Activated T-helper 1 cell treated with anti-CD3 and anti-CD28 coated beads, Interleukin-12 subunit alpha, Interleukin-12 subunit beta, Interleukin-2, Interleukin-4 antibody, amounts not matched to agents 30 ng/mL and 10 ng/mL and 1 ng/mL, durations not matched to agents 14 hours and 24 hours and 36 hours (primary cell): ENCODE measurements at regions not wholly inside any gene's neighbourhood (a gene's known extent, or its start where the extent isn't known, plus 50 kb on each side); places are given as distances from the start of the nearest gene placed in this dataset.

Source experiments
- DNase-seq: peaks from one replicate; pipeline ENCODE4 v3.0.0; 2021; ENCODE audit warnings: low spot score
- H3K27ac Mint-ChIP-seq: one replicate; pipeline ENCODE4 v1.8.0; 2021; ENCODE audit warnings: mild to moderate bottlenecking, mixed read lengths
- H3K27me3 Mint-ChIP-seq: one replicate; pipeline ENCODE4 v1.8.0; 2022; ENCODE audit warnings: mild to moderate bottlenecking, moderate library complexity, mixed read lengths; ENCODE audit not compliant: insufficient read depth
- H3K36me3 Mint-ChIP-seq: one replicate; pipeline ENCODE4 v1.8.0; 2021; ENCODE audit warnings: low read depth, mixed read lengths
- H3K4me1 Mint-ChIP-seq: one replicate; pipeline ENCODE4 v1.8.0; 2021; ENCODE audit warnings: low read depth, mixed read lengths
- H3K4me3 Mint-ChIP-seq: one replicate; pipeline ENCODE4 v1.8.0; 2021; ENCODE audit warnings: mild to moderate bottlenecking, moderate library complexity, mixed read lengths
- H3K9me3 Mint-ChIP-seq: one replicate; pipeline ENCODE4 v1.8.0; 2021; ENCODE audit warnings: mixed read lengths
- intact Hi-C: fragments of 100-400 bp; cut with micrococcal nuclease; formaldehyde crosslinking; loops from one replicate; pipeline ENCODE4 v1.15.1; 2024

- DNase-seq = no peak
- Mint-ChIP-seq H3K27me3 (no peaks in the 10 kb centered on the region), H3K9me3 (peaks cover 20% of the 10 kb centered on the region), H3K4me3 (no peak overlapping the region), H3K4me1 (no peaks in the 10 kb centered on the region), H3K27ac (no peak overlapping the region), H3K36me3 (no peaks in the 10 kb centered on the region)
- intact Hi-C loops = no loop called here
These were observed 552.3 kb downstream of the TDRD15 start for GRCh38 chr2:21676041-21676440.

DNA sequence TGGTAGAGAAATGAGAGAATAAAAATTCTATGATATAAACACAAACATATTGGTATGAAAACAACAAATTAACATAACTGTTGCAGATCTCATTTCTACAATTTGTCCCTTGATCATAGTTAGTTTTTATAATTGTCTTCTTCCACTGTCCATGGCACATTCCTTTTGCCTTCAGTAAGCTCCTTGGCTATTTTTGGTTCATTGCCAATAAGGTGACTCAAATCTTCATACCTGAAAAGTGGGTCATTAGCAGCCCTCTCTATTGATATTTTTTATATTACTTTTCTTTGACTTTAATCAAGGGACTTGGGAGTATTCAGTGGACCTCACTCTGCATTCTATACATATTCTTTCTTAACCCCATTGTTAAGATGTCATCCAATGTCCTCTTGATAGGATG, 552.9 kb downstream of the TDRD15 start:
- no peaks in the 10 kb centered on the region for H3K36me3 Mint-ChIP-seq
- no peak overlapping the region for H3K4me3 Mint-ChIP-seq
- DNase-seq = no peak
- H3K4me1 Mint-ChIP-seq = no peaks in the 10 kb centered on the region
- intact Hi-C loops = no loop called here
- no peak overlapping the region for H3K27ac Mint-ChIP-seq
- peaks cover 20% of the 10 kb centered on the region for H3K9me3 Mint-ChIP-seq
- no peaks in the 10 kb centered on the region for H3K27me3 Mint-ChIP-seq

- no peaks in the 10 kb centered on the region for H3K4me1 Mint-ChIP-seq
- no peaks in the 10 kb centered on the region for H3K27me3 Mint-ChIP-seq
- H3K27ac Mint-ChIP-seq = no peak overlapping the region
- intact Hi-C loops = no loop called here
- no peak for DNase-seq
- no peaks in the 10 kb centered on the region for H3K36me3 Mint-ChIP-seq
- H3K4me3 Mint-ChIP-seq = no peak overlapping the region
- H3K9me3 Mint-ChIP-seq = peaks cover 11% of the 10 kb centered on the region
These were observed 560.1 kb downstream of the TDRD15 start for GRCh38 chr2:21683838-21684237.

DNA sequence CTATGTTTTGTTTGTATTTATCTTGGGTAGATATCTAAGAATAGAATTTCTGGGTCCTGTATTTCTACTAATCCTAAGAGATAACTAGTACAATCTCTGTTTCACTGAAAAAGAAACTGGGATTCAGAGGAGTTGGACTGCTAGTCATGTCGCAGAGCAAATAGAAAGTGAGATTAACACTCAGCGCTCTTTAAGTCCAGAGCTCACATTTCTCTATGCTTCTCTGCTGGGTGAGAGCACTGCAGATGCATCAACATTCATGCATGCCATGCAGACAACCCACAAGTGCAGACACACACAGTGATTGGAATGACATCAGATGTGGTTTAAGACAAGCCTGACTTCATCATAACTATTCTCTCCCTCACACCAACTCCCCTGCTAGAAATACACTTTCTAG, 563.8 kb downstream of the TDRD15 start:
- Mint-ChIP-seq H3K27me3 (no peaks in the 10 kb centered on the region), H3K4me1 (no peaks in the 10 kb centered on the region), H3K9me3 (peaks cover 3% of the 10 kb centered on the region), H3K4me3 (no peak overlapping the region), H3K36me3 (no peaks in the 10 kb centered on the region), H3K27ac (no peak overlapping the region)
- DNase-seq = no peak
- intact Hi-C loops = no loop called here

- no peak for DNase-seq
- H3K27me3 Mint-ChIP-seq = no peaks in the 10 kb centered on the region
- no peaks in the 10 kb centered on the region for H3K4me1 Mint-ChIP-seq
- intact Hi-C loops = no loop called here
- H3K36me3 Mint-ChIP-seq = no peaks in the 10 kb centered on the region
- no peak overlapping the region for H3K27ac Mint-ChIP-seq
- H3K4me3 Mint-ChIP-seq = no peak overlapping the region
- H3K9me3 Mint-ChIP-seq = no peaks in the 10 kb centered on the region
These were observed 566.2 kb downstream of the TDRD15 start for GRCh38 chr2:21690005-21690404.

DNA sequence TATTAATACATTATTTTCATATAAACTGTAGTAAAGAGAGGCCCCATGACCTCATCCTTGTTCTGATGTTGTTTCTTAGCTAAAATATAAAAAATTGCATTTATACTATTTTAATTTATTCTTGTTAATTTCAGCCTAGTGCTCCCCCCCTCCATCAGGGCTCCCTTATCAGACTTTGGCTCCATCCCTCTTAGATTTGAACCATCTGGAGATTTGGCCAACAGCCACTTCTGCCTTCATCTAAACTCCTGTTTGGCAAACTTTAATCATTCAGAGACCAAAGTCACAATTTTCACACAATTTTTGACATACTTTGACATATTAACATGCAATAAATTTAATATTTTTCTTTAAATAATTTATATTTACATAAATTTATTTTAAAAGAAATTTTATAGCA, 569.3 kb downstream of the TDRD15 start:
- Mint-ChIP-seq H3K4me1 (no peaks in the 10 kb centered on the region), H3K27me3 (no peaks in the 10 kb centered on the region), H3K27ac (no peak overlapping the region), H3K36me3 (no peaks in the 10 kb centered on the region), H3K9me3 (no peaks in the 10 kb centered on the region), H3K4me3 (no peak overlapping the region)
- DNase-seq = no peak
- intact Hi-C loops = no loop called here

DNA sequence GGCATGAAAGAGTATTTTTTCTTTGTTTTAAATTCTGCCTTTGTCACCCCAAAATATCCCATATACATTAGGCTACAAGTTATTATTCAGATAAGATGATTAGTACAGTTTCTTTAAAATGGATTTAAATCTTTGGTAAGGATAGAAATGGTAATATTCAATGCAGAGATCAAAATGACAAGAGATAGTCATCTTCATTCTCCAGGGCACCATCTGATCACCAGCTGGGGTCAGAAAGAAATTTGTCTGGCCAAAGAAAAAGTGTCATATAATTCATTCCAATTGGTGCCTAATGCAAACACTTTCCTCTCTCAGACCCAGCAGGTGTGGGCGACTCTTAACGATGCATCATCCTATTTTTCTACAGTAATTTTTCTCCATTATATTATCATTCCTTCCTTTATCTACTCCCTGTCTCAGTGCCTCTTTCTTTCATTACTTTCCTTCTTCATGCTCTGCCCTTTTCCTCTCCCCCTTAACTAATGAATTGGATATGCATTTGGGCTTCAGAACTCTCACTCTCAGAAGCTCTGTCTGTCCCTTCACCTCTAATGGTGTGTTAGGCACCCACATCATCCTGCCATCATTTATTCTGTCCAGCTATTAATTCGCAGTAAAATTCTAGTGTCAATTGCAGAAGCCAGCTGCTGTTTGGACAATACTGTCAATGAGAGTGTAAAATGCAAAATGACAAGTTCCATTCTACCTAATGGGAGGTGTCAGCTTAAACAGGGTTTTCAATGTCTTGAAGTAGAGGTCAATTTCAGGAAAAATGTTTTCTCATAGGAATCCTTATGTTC, 570.5 kb downstream of the TDRD15 start:
- H3K9me3 Mint-ChIP-seq = no peaks in the 10 kb centered on the region
- no peak overlapping the region for H3K27ac Mint-ChIP-seq
- no peaks in the 10 kb centered on the region for H3K27me3 Mint-ChIP-seq
- H3K4me3 Mint-ChIP-seq = no peak overlapping the region
- no peak for DNase-seq
- H3K36me3 Mint-ChIP-seq = no peaks in the 10 kb centered on the region
- H3K4me1 Mint-ChIP-seq = no peaks in the 10 kb centered on the region
- intact Hi-C loops = no loop called here

- Mint-ChIP-seq H3K4me1 (no peaks in the 10 kb centered on the region), H3K36me3 (no peaks in the 10 kb centered on the region), H3K27ac (no peak overlapping the region), H3K27me3 (no peaks in the 10 kb centered on the region), H3K4me3 (no peak overlapping the region), H3K9me3 (no peaks in the 10 kb centered on the region)
- no peak for DNase-seq
- intact Hi-C loops = no loop called here
These were observed 573.1 kb downstream of the TDRD15 start for GRCh38 chr2:21696900-21697299.

DNA sequence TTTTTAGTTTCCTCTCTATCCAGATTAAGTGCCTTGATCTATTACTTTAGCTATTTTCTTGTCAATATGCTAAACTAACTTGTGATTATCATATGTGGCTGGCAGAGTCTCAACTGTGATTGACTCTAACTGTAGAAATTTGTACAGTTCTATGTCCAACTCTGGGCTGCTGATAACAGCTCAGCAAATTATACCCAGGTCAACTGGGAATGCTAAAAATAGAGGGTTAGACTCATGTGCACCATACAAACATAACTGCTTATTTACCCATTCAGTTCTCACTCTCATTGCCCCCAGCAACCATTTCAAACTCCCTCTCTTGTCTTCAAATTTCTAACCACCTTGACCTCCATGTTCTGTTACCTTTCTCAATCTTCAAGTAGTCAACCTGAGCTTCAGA, 576.9 kb downstream of the TDRD15 start:
- intact Hi-C loops = no loop called here
- Mint-ChIP-seq H3K36me3 (no peaks in the 10 kb centered on the region), H3K9me3 (no peaks in the 10 kb centered on the region), H3K4me1 (no peaks in the 10 kb centered on the region), H3K4me3 (no peak overlapping the region), H3K27ac (no peak overlapping the region), H3K27me3 (no peaks in the 10 kb centered on the region)
- no peak for DNase-seq

DNA sequence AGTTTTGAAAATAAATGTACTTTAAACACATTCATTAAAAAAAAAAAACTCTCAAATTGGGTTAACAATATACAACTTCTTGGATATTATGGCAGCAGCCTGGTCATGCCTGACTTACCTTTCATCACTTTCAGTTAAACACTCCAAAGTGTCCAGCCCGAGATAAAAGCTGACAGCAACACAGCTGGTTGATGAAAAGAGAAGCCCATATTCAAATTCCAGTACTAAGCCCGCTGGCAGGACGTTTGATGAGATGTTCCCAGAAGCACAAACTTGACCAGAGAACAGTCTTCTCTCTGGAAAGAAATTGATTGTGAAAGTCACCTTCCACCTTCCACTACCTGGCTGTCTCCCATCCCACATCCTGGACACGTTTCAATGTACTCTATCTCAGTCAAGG, 586.3 kb downstream of the TDRD15 start:
- Mint-ChIP-seq H3K27ac (no peak overlapping the region), H3K4me3 (no peak overlapping the region), H3K4me1 (no peaks in the 10 kb centered on the region), H3K36me3 (no peaks in the 10 kb centered on the region), H3K27me3 (no peaks in the 10 kb centered on the region), H3K9me3 (peaks cover 10% of the 10 kb centered on the region)
- intact Hi-C loops = no loop called here
- DNase-seq = no peak

DNA sequence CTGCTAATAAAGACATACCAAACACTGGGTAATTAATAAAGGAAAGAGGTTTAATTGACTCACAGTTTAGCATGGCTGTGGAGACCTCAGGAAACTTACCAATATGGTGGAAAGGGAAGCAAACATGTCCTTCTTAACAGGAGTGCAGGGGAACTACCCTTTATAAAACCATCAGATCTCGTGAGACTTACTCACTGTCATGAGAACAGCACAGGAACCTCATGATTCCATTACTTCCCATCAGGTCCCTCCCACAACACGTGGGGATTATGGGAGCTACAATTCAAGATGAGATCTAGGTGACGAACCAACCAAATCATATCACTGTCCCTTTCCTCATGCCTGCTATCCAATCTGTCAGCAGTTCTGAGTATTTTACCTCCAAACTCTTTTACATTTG, 586.7 kb downstream of the TDRD15 start:
- H3K27me3 Mint-ChIP-seq = no peaks in the 10 kb centered on the region
- no peaks in the 10 kb centered on the region for H3K36me3 Mint-ChIP-seq
- H3K4me3 Mint-ChIP-seq = no peak overlapping the region
- H3K4me1 Mint-ChIP-seq = no peaks in the 10 kb centered on the region
- peaks cover 10% of the 10 kb centered on the region for H3K9me3 Mint-ChIP-seq
- no peak overlapping the region for H3K27ac Mint-ChIP-seq
- intact Hi-C loops = no loop called here
- DNase-seq = no peak

DNA sequence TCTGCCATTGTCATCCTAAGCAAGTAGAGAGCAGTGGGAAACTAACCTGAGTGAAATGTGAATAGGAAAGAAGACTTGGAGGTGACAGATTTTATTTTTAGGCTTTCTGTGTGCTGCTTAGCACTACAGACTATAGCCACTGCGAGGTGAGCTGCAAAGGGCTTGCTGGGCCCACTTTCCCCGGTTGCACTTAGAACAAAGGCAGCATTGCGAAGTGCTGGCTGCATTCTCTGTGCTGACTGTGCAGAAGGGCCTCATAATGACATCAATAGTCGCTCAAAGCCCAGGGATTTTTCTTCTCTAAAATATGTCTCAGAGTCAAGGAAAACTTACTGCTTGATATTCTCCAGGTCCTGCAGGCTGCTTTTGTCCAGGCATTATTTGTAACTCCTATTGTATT, 592.1 kb downstream of the TDRD15 start:
- peaks cover 6% of the 10 kb centered on the region for H3K9me3 Mint-ChIP-seq
- no peaks in the 10 kb centered on the region for H3K36me3 Mint-ChIP-seq
- no peaks in the 10 kb centered on the region for H3K4me1 Mint-ChIP-seq
- no peak overlapping the region for H3K4me3 Mint-ChIP-seq
- intact Hi-C loops = no loop called here
- H3K27me3 Mint-ChIP-seq = no peaks in the 10 kb centered on the region
- no peak for DNase-seq
- H3K27ac Mint-ChIP-seq = no peak overlapping the region

- Mint-ChIP-seq H3K4me1 (no peaks in the 10 kb centered on the region), H3K27me3 (no peaks in the 10 kb centered on the region), H3K9me3 (peaks cover 10% of the 10 kb centered on the region), H3K27ac (no peak overlapping the region), H3K4me3 (no peak overlapping the region), H3K36me3 (no peaks in the 10 kb centered on the region)
- DNase-seq = no peak
- intact Hi-C loops = no loop called here
These were observed 603.3 kb downstream of the TDRD15 start for GRCh38 chr2:21727101-21727500.

DNA sequence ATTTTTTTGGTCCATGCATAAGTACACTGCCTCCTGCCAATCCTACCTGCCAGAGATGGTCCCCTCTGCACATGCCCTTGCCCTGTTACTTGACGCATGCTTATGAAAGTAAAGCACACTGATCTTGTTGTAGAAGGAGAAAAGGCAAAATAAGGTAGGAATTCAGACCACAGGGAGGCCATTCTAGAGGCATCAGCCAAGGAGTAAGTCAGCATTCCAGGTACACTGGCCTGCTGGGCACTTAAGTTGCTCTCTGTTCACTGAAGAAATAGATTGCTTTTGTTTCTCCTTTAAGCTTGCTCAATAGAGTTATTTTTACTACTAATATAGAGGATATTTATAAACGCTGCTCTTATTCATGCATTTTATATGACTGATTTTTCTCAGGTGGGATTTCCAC, 604.4 kb downstream of the TDRD15 start:
- Mint-ChIP-seq H3K4me1 (no peaks in the 10 kb centered on the region), H3K9me3 (peaks cover 10% of the 10 kb centered on the region), H3K27me3 (no peaks in the 10 kb centered on the region), H3K36me3 (no peaks in the 10 kb centered on the region), H3K4me3 (no peak overlapping the region), H3K27ac (no peak overlapping the region)
- intact Hi-C loops = no loop called here
- DNase-seq = no peak
